Right kidney (tissue), 1 donor: ENCODE measurements at regions not wholly inside any gene's neighbourhood (a gene's known extent, or its start where the extent isn't known, plus 50 kb on each side); places are given as distances from the start of the nearest gene placed in this dataset.
"Not testable (repeated sequence)": the region's sequence is repeated elsewhere in the genome, so short reads cannot be mapped to it uniquely, and the experiment has no call there.

Experiments used
- DNase-seq: peaks from one replicate; pipeline ENCODE4 v3.0.0-alpha.2; 2016

DNA sequence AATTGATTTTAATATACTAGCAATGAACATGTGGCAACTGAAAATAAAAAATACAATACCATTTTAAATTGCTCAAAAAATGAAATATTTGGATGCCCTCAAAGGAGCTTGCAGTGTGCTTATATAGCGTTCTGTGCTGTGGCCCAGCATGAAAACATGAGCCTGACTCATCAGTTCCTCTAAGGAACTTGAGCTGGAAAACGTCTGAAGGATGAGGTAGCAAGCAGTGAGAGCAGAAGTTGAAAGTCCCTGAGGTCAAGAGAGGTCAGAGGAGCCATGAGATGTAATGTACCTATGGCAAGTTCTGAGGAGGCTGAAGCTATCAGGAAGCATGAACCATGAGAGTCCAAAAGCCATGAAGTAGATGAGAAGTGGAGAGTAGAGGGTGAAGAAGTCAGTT is 59.7 kb downstream of the HMGB3 start:
- DNase-seq, result no peak

DNA sequence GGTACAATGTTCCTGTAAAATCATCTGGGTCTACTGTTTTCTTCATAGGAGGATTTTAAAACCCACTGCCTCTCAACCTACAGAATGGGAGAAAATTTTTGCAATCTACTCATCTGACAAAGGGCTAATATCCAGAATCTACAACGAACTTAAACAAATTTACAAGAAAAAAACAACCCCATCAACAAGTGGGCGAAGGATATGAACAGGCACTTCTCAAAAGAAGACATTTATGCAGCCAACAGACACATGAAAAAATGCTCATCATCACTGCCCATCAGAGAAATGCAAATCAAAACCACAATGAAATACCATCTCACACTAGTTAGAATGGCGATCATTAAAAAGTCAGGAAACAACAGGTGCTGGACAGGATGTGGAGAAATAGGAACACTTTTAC is 83.2 kb downstream of the HMGB3 start:
- DNase-seq, result not testable (repeated sequence)

DNA sequence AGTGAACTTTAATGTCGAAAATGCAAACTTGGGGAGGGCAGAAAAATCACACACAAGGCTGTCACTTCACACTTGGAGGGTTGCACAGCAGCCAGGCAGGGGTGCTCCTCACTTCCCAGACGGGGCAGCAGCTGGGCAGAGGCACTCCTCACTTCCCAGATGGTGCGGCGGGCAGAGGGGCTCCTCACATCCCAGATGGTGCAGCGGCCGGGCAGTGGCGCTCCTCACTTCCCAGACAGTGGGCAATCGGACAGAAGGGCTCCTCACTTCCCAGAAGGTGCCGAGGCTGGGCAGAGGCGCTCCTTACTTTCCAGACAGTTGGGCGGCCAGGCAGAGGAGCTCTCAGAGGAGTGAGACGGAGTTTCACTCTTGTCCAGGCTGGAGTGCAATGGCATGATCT is 90.6 kb downstream of the HMGB3 start:
- no peak for DNase-seq

DNA sequence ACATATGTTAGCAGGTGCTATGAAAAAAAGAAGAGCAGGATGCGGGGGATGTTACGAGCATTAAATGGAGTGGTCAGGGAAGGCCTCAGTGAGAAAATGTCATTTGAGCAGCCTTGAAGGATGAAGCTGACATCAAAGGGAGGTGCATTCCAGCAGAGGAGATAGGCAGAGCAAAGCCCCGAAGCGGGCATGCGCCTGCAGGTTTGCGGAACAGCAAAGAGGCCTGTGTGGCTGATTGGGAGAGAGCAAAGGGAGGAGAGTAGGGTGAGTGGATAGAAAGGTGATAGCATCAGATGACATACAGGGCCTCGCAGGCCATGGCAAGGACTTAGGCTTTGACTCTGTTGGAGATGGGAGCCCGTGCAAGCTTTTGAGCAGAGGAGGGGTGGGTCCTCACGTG is 95.4 kb upstream of the GPR50 start:
- DNase-seq, result peak; percentile 7

DNA sequence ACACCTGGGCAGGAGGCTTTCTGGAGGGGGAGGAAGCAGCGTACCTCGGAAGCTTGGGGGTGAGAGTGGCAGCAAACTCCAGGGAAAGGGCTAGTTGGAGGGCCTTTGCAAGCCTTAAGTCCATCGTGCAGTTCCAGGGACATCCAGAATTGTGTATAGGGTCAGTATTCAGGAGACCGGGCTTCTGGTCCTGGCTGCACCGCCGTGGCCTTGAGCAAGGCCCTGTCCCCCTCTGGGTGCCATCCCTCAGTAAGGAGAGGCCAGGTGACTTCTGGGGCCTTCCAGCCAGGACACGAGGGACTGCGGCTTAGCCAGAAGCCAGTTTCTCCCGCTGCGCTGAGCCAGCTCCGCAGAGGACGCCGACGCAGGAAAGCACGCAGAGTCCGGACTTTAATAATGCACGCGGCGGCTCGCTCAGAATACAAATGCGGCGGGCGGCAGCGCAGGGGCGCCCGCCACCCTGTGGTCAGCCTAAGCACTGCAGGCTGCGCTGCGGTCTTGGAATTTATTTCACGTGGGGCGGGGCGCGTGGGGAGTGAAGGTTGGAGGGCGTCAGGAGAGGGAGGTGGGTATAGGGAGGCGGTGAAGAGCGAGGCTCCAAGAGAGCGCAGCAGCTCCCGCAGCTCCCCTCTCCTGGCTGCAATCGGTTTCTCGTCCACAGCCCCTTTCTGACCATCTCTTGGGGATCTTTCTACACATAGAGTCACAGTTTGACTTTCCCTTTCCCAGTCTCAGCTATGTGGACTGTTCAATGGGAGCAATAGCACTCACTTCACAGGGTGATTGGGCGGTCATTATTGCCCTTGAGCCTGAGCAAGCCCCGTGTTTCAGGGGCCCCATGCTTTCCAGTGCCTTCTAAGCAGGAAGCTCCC is 94.1 kb upstream of the GPR50 start:
- DNase-seq, result peak; percentile 69

DNA sequence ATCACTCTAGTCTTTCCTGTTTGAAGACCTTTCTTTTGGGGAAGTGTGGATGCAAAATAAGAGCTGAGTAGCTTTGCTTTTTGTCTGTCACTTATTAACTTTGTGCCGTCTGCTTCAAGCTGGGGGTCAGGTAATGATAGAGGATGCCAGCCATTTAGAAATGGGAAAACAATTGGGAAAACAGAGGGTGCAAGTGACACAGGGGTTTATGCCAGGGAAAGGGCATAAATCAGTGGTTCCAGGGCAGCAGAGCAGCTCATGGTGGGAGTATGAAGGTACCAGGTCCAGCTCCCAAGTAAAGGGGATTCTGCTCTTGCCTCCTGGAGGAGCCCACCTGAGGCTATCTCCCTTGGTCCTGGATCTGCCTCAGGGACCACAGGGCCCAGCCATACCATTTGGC is 91.9 kb upstream of the GPR50 start:
- DNase-seq, result no peak

DNA sequence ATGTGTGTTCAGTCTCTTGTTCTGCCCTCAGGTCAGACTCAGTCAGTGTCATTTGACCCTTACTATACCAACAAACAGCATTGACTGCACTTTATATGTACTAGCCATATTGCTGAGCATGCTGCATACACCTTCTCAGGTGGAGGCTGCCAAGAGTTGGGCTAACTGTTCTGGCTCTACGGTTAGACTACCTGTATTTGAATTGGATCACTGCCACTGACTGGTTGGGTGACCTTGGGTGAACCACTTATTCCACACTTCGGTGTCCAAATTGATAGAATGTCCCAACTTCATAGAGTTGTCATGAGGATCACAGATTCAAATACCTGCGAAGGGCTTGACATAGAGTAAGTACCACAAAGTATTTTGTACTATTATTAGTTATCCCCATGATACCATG is 91.2 kb upstream of the GPR50 start:
- DNase-seq, result no peak

DNA sequence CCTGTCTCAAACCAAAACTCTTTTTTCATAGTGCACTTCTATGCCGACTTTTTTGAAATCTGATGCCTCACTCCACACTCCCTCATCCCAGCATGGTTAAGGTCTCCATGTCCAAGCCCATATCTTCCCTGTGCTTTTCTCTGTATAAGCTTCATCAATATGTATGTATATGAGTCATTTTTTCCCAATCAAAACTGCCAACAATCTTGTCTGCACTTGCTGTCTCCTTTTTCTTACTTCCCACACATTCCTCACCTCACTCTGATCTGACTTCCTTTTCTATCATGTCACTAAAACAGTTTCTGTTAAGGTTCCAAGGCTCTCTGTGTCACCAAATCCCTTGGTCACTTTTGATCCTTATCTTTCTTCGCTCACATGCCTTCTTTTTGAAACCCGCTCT is 88.2 kb upstream of the GPR50 start:
- no peak for DNase-seq

DNA sequence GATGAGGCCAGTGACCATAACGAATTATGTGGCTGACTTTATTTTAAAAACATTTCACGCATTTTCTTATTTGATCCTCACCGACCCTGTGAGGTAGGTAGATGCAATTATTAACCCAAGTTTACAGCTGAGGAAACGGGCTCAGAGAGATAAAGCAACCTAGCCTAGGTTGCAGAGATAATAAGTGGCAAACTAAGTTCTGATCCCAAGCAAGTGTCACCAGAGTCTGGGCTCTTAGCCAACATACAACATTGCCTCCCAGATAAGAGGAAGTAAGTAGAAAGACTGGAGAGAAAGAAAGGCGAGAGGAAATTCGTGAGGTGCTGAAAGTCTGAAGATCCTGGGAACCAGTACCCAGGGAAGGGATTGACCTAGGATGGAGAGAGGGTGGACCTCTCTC is 77.4 kb upstream of the GPR50 start:
- no peak for DNase-seq

DNA sequence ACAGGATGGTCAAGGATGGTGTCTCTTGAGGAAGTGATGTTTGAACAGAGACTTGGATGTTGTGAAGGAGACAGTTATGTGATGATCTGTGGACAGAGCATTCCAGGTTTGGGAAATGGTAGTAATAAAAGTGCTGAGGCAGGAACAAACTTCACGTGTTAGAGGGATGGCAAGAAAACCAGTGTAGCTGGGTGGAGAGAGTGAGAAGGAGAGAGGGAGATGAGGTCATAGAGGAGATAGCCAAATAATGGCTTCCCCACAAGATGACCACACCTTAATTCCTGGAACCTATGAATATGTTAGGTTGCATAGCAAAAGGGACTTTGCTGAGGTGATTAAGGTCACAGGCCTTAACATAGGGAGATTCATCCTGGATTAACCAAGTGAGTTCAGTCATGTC is 75.6 kb upstream of the GPR50 start:
- no peak for DNase-seq

DNA sequence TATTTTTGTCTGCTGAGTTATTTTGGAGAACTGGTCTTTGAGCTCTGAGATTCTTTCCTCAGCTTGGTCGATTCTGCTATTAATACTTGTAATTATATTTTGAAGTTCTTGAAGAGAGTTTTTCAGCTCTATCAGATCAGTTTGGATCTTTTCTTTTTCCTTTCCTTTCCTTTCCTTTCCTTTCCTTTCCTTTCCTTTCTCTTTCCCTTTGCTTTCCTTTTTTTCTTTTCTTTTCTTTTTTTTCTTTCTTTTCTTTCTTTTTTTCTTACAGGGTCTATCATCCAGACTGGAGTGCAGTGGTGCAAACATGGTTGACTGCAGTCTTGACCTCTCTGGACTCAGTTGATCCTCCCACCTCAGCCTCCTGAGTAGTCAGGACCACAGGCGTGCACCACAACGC is 63.2 kb upstream of the GPR50 start:
- not testable (repeated sequence) for DNase-seq
